HepG2 (cell line): ENCODE measurements at regions not wholly inside any gene's neighbourhood (a gene's known extent, or its start where the extent isn't known, plus 50 kb on each side); places are given as distances from the start of the nearest gene placed in this dataset.

ENCODE experiments used
- ATAC-seq: fragments of 200-7000 bp; cut with Tn5 transposase; 3 replicates; pipeline ENCODE4 v1.9.1; 2020; ENCODE audit warnings: mild to moderate bottlenecking, moderate library complexity
- BruUV-seq: library from RNA; stranded (reverse); fragments of 400-500 nt; replicated peaks from 2 replicates; lab custom pipeline; 2021; lab: Mats Ljungman, UMichigan
- CTCF ChIA-PET: fragments of 300-600 bp; formaldehyde crosslinking; extraction: SDS; loops from one replicate; lab custom pipeline; 2021; ENCODE audit warnings: low total read pairs, inconsistent platforms, low intra/inter-chr PET ratio; lab: Yijun Ruan, JAX
- POLR2A ChIA-PET: fragments of 350-600 bp; sonication (Branson Sonifier 250); formaldehyde crosslinking; loops from one replicate; lab custom pipeline; 2020; ENCODE audit warnings: antibody characterized with exemption, inconsistent platforms; lab: Yijun Ruan, JAX
- DNase-seq: peaks from one replicate; pipeline ENCODE4 v3.0.0-alpha.2; 2015; ENCODE audit warnings: low spot score
- FAIRE-seq: peaks from 3 replicates; lab custom pipeline; 2011; peaks lifted over from hg19 to GRCh38; lab: Jason Lieb, UNC
- H2AFZ ChIP-seq: one replicate; pipeline ENCODE4 v1.6.1; 2011; ENCODE audit warnings: low read length, inconsistent platforms
- H3K27ac ChIP-seq: fragments of 300-600 bp; 3 replicates; pipeline ENCODE4 v1.8.0; 2011; ENCODE audit warnings: mixed run types, mild to moderate bottlenecking, mixed read lengths, low read length, inconsistent platforms; ENCODE audit not compliant: insufficient read depth; ENCODE audit errors: extremely low read length
- H3K27me3 ChIP-seq, 2 experiments: fragments of 200-600 bp in 1 of 2; 2 replicates in 1 of 2; 3 replicates in 1 of 2; pipeline versions ENCODE4 v1.6.0 to v1.8.0; 2011; ENCODE audit warnings: low read length in 2 of 2, mild to moderate bottlenecking in 2 of 2, moderate library complexity in 2 of 2, inconsistent platforms in 1 of 2; ENCODE audit not compliant: insufficient read depth in 2 of 2, control insufficient read depth in 1 of 2
- H3K36me3 ChIP-seq, 2 experiments: fragments of 200-600 bp in 1 of 2; replicated peaks in 1 of 2; 2 replicates in 1 of 2; 3 replicates in 1 of 2; pipeline versions ENCODE4 v1.5.1 to v1.8.0; 2011; ENCODE audit warnings: low read length in 2 of 2, inconsistent platforms in 1 of 2; ENCODE audit not compliant: insufficient read depth in 2 of 2, control insufficient read depth in 1 of 2
- H3K4me1 ChIP-seq: 2 replicates; pipeline ENCODE4 v1.5.1; 2012; ENCODE audit warnings: low read length, inconsistent platforms; ENCODE audit not compliant: insufficient read depth
- H3K4me2 ChIP-seq: 2 replicates; pipeline ENCODE4 v1.6.0; 2011; ENCODE audit warnings: low read depth, low read length, inconsistent platforms
- H3K4me3 ChIP-seq, 3 experiments: fragments of 200-600 bp in 1 of 3; sonication (generic), shearing (Covaris generic) in 1 of 3; replicated peaks in 1 of 3; 2 replicates each; pipeline ENCODE4 v1.5.1; 2011 to 2016; ENCODE audit warnings: low read length in 3 of 3, inconsistent platforms in 2 of 3, low read depth in 2 of 3, mild to moderate bottlenecking in 2 of 3, control low read depth in 1 of 3, mixed read lengths in 1 of 3; ENCODE audit not compliant: insufficient read depth in 1 of 3
- H3K79me2 ChIP-seq: one replicate; pipeline ENCODE4 v1.6.1; 2011; ENCODE audit warnings: low read length, inconsistent platforms; ENCODE audit not compliant: insufficient read depth
- H3K9ac ChIP-seq: 2 replicates; pipeline ENCODE4 v1.6.0; 2011; ENCODE audit warnings: mild to moderate bottlenecking, low read depth, low read length, inconsistent platforms; ENCODE audit not compliant: insufficient read depth
- H3K9me3 ChIP-seq: 2 replicates; pipeline ENCODE4 v1.5.1; 2012; ENCODE audit warnings: mild to moderate bottlenecking, low read length
- H4K20me1 ChIP-seq: 2 replicates; pipeline ENCODE4 v1.6.0; 2011; ENCODE audit warnings: inconsistent platforms, mild to moderate bottlenecking, low read length, moderate library complexity; ENCODE audit not compliant: insufficient read depth
- HOXD1 ChIP-seq: sonication (generic); formaldehyde crosslinking; IDR thresholded peaks from 2 replicates; pipeline ENCODE4 v1.5.0; 2020; ENCODE audit warnings: missing genetic modification reagents
- IRF2 ChIP-seq: IDR thresholded peaks from 2 replicates; pipeline ENCODE4 v1.6.1; 2018; ENCODE audit warnings: missing genetic modification reagents, missing compliant biosample characterization
- NCOA5 ChIP-seq: sonication (generic); formaldehyde crosslinking; IDR thresholded peaks from 2 replicates; pipeline ENCODE4 v1.4.0; 2020; ENCODE audit warnings: missing genetic modification reagents
- WGBS: methylation state at CpG from one replicate; pipeline ENCODE4 v1.1.6; 2017; ENCODE audit warnings: low lambda C conversion rate; 5-methylcytosine and 5-hydroxymethylcytosine counted together
- in situ Hi-C: cut with HindIII; loops from 2 replicates; pipeline ENCODE4 v1.10.0; 2017; ENCODE audit warnings: low pct_unique_long_range_greater_than_20kb; ENCODE audit not compliant: extremely low pct_ligation_motif_present
- intact Hi-C: fragments of 100-400 bp; cut with micrococcal nuclease; formaldehyde crosslinking; loops from one replicate; pipeline ENCODE4 v1.10.0; 2022; ENCODE audit not compliant: unreplicated experiment

DNA sequence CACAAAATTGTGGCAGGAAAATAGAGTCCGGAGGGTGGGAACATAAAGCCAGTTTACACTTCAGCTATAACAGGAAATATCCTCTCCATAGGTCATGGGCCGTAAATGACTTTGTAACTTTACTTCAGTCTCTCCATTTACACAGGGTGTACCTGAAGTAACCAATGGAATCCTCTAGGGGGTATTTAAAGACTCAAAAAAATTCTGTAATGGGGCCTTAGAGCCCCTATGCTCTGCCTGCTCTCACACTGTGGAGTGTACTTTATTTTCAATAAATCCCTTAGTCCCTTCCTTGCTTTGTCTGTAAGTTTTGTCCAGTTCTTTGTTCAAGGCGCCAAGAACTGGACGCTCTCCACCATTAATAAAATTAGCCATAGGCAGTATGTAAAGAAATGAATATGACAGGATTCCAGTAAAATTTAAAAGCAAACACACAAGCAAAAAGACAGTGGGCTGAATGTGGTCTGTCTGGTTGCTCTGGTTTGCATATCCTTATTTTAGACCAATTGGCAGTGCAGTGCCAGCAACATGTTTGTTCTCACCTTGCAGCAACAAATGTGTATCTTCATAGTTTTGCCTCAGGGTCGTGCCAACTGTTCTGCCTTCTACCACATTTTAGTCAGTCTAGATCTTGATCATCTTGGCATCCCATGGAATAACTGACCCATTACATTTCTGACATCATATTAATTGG is 801.5 kb upstream of the SPRY2 start:
- ChIA-PET POLR2A (no interaction called here), CTCF (no interaction called here)
- WGBS, result 56% methylated on average over 5 of the region's 5 CpGs
- H3K27ac ChIP-seq, result no peak overlapping the region
- no peaks in the 10 kb centered on the region for H4K20me1 ChIP-seq
- intact Hi-C loops (no loop called here), in situ Hi-C loops (no loop called here)
- H2AFZ ChIP-seq, result no peak overlapping the region
- H3K4me2 ChIP-seq, result no peak overlapping the region
- H3K9ac ChIP-seq, result no peak overlapping the region
- H3K79me2 ChIP-seq, result no peaks in the 10 kb centered on the region
- DNase-seq (no peak), ATAC-seq (no peak; the same call in 1 of the 3 replicates), FAIRE-seq (no peak)
- no peaks in the 10 kb centered on the region for H3K36me3 ChIP-seq
- H3K9me3 ChIP-seq, result no peaks in the 10 kb centered on the region
- no peak overlapping the region for H3K4me3 ChIP-seq
- no peaks in the 10 kb centered on the region for H3K27me3 ChIP-seq
- H3K4me1 ChIP-seq, result no peaks in the 10 kb centered on the region
- no peak for TF ChIP-seq HOXD1
- BruUV-seq, result no TSS peak

DNA sequence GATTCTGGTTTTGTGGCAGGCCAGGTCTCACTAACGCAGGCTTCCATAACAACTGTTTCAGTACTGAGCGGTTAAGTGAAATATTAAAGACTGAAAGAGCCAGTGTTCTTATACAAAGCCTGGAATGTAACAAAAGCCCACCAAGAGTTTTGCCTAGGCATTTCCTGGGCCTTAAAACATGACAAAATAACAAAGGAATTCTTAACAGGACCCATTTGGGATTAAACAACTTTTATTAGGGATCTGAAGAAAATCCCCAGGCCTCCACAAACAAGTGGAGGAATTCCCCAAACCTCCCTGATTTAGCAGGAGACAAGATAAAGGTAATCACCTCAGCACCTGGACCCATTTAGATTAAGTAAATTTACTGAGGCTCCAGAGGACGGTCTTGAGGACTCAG is 799.7 kb upstream of the SPRY2 start:
- no peaks in the 10 kb centered on the region for H4K20me1 ChIP-seq
- H3K4me2 ChIP-seq, result no peak overlapping the region
- ATAC-seq, result no peak
- in situ Hi-C loops, result no loop called here
- ChIA-PET POLR2A (no interaction called here), CTCF (no interaction called here)
- FAIRE-seq, result no peak
- TF ChIP-seq NCOA5 (no peak), IRF2 (CRISPR knock-in tag) (no peak)
- no peaks in the 10 kb centered on the region for H3K79me2 ChIP-seq
- DNase-seq, result no peak
- H3K27ac ChIP-seq, result no peak overlapping the region
- no TSS peak for BruUV-seq
- no peak overlapping the region for H3K9ac ChIP-seq
- no peaks in the 10 kb centered on the region for H3K36me3 ChIP-seq
- H2AFZ ChIP-seq, result no peak overlapping the region
- WGBS, result 57% methylated on average over 3 of the region's 3 CpGs
- no peak overlapping the region for H3K4me3 ChIP-seq
- no peaks in the 10 kb centered on the region for H3K4me1 ChIP-seq
- no peaks in the 10 kb centered on the region for H3K27me3 ChIP-seq
- intact Hi-C loops, result no loop called here
- H3K9me3 ChIP-seq, result no peaks in the 10 kb centered on the region
